Sigmoid colon (tissue), 3 donors: ENCODE measurements at regions not wholly inside any gene's neighbourhood (a gene's known extent, or its start where the extent isn't known, plus 50 kb on each side); places are given as distances from the start of the nearest gene placed in this dataset.

Experiments used
- POLR2A ChIP-seq, 2 donors: fragments of 450-650 bp; IDR thresholded peaks; one replicate each; pipeline ENCODE4 v1.6.1; 2016; ENCODE audit warnings: antibody characterized with exemption in 2 of 2, mild to moderate bottlenecking in 2 of 2, moderate library complexity in 2 of 2
- TF ChIP-seq, protein P1 (sequence below), 4 experiments: fragments of 450-650 bp in 3 of 4; fragments of 200-600 bp in 1 of 4; IDR thresholded peaks; one replicate each; pipeline ENCODE4 v1.5.1; 2016 to 2019; ENCODE audit warnings: antibody characterized with exemption in 4 of 4, mild to moderate bottlenecking in 3 of 4, moderate library complexity in 2 of 4

DNA sequence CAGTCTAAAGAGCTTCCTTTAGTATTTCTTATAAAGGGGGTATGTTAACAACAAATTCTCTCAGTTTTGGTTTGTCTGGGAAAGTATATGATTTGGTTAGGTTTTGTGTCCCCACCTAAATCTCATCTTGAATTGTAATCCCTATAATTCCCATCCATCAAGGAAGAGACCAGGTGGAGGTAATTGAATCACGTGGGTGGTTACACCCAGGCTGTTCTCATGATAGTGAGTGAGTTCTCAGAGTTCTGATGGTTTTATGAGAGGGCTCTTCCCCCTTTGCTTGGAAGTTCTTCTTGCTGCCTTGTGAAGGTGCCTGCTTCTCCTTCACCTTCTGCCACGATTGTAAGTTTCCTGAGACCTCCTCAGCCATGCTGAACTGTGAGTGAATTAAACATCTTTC is 109.1 kb downstream of the MACIR start:
- TF ChIP-seq, protein P1, sequence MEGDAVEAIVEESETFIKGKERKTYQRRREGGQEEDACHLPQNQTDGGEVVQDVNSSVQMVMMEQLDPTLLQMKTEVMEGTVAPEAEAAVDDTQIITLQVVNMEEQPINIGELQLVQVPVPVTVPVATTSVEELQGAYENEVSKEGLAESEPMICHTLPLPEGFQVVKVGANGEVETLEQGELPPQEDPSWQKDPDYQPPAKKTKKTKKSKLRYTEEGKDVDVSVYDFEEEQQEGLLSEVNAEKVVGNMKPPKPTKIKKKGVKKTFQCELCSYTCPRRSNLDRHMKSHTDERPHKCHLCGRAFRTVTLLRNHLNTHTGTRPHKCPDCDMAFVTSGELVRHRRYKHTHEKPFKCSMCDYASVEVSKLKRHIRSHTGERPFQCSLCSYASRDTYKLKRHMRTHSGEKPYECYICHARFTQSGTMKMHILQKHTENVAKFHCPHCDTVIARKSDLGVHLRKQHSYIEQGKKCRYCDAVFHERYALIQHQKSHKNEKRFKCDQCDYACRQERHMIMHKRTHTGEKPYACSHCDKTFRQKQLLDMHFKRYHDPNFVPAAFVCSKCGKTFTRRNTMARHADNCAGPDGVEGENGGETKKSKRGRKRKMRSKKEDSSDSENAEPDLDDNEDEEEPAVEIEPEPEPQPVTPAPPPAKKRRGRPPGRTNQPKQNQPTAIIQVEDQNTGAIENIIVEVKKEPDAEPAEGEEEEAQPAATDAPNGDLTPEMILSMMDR (IDR thresholded peaks at IDR 0.05) = no peak
- TF ChIP-seq POLR2A (IDR thresholded peaks at IDR 0.05) = no peak
